ENCODE measurements at regions not wholly inside any gene's neighbourhood (a gene's known extent, or its start where the extent isn't known, plus 50 kb on each side); places are given as distances from the start of the nearest gene placed in this dataset.

- no peak overlapping the region for H3K4me3 ChIP-seq (ENCODE audit: low read depth, low read length)
- DNase-seq (ENCODE audit: low read depth): no peak
- TF ChIP-seq, protein P1, sequence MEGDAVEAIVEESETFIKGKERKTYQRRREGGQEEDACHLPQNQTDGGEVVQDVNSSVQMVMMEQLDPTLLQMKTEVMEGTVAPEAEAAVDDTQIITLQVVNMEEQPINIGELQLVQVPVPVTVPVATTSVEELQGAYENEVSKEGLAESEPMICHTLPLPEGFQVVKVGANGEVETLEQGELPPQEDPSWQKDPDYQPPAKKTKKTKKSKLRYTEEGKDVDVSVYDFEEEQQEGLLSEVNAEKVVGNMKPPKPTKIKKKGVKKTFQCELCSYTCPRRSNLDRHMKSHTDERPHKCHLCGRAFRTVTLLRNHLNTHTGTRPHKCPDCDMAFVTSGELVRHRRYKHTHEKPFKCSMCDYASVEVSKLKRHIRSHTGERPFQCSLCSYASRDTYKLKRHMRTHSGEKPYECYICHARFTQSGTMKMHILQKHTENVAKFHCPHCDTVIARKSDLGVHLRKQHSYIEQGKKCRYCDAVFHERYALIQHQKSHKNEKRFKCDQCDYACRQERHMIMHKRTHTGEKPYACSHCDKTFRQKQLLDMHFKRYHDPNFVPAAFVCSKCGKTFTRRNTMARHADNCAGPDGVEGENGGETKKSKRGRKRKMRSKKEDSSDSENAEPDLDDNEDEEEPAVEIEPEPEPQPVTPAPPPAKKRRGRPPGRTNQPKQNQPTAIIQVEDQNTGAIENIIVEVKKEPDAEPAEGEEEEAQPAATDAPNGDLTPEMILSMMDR (conservative IDR thresholded peaks at IDR 0.05; ENCODE audit: low read depth, low read length): no peak
These were observed 225.1 kb upstream of the PLSCR5 start for GRCh38 chr3:146830231-146830630.

- DNase-seq (ENCODE audit: low read depth): no peak
- TF ChIP-seq, protein P1 (conservative IDR thresholded peaks at IDR 0.05; ENCODE audit: low read depth, low read length): no peak
- H3K4me3 ChIP-seq (ENCODE audit: low read depth, low read length): no peak overlapping the region
These were observed 222.7 kb upstream of the PLSCR5 start for GRCh38 chr3:146827836-146828235.

- no peak for DNase-seq (ENCODE audit: low read depth)
- TF ChIP-seq, protein P1 (conservative IDR thresholded peaks at IDR 0.05; ENCODE audit: low read depth, low read length): no peak
- H3K4me3 ChIP-seq (ENCODE audit: low read depth, low read length): no peak overlapping the region
These were observed 218.5 kb upstream of the PLSCR5 start for GRCh38 chr3:146823622-146824021.

DNA sequence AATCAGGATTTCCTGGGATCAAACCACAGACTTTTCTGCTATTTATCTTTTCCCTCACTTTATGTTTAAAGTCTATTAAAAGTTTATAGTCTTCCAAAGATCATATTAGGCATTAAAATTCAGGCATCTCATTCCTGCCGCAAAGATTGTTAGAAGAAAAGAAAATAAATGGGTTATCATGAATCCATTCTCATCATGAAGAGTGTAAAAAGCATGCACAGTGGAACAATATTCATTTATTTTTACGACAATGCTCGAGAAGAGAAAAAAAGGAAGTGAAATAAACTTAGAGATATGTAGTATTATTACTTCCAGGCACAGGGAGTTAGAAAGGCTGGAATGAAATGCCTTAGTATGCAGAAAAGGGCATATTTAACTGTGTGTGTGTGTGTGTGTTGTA is 213.7 kb upstream of the PLSCR5 start:
- DNase-seq (ENCODE audit: low read depth): no peak
- no peak overlapping the region for H3K4me3 ChIP-seq (ENCODE audit: low read depth, low read length)
- TF ChIP-seq, protein P1 (conservative IDR thresholded peaks at IDR 0.05; ENCODE audit: low read depth, low read length): no peak

DNA sequence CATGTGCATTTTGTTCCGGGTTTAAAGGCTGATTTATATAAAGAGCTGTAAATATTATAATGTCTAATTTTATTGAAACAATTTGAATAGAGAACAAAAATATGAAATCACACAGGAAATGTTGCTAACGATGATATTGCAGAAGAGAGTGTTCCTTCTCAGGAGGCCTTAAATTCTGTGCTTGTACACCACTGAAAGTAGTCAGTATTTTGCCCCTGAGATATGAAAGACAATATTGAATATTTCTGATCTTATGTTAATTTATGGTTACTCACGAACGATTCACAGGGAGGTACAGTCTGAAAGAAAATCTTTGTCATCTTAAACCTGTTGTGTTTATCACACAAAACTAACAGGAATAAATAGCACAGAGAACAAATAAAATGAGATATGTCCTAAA is 213.2 kb upstream of the PLSCR5 start:
- H3K4me3 ChIP-seq (ENCODE audit: low read depth, low read length): no peak overlapping the region
- no peak for DNase-seq (ENCODE audit: low read depth)
- TF ChIP-seq, protein P1 (conservative IDR thresholded peaks at IDR 0.05; ENCODE audit: low read depth, low read length): no peak

- TF ChIP-seq, protein P1 (conservative IDR thresholded peaks at IDR 0.05; ENCODE audit: low read depth, low read length): peak; percentile 52
These were observed 212.6 kb upstream of the PLSCR5 start for GRCh38 chr3:146817704-146818103.

GRCh38 chr3:146814601-146815315 is 209.6 kb upstream of the PLSCR5 start:
- TF ChIP-seq, protein P1 (conservative IDR thresholded peaks at IDR 0.05; ENCODE audit: low read depth, low read length): no peak
- DNase-seq (ENCODE audit: low read depth): peak; percentile 73
- H3K4me3 ChIP-seq (ENCODE audit: low read depth, low read length): no peak overlapping the region

More at GRCh38 chr3:146817704-146818103, 212.6 kb upstream of the PLSCR5 start:
- no peak overlapping the region for H3K4me3 ChIP-seq (ENCODE audit: low read depth, low read length)
- DNase-seq (ENCODE audit: low read depth): peak; percentile 89
